GM12878 (cell line): ENCODE measurements at regions not wholly inside any gene's neighbourhood (a gene's known extent, or its start where the extent isn't known, plus 50 kb on each side); places are given as distances from the start of the nearest gene placed in this dataset.

Experiments used
- BCL11A ChIP-seq: IDR thresholded peaks from 2 replicates; pipeline ENCODE4 v1.6.1; 2011; ENCODE audit warnings: low read depth, low read length
- CBFB ChIP-seq: IDR thresholded peaks from 2 replicates; pipeline ENCODE4 v1.6.1; 2016; ENCODE audit warnings: antibody characterized with exemption, low read depth
- EZH2 ChIP-seq: IDR thresholded peaks from 2 replicates; pipeline ENCODE4 v1.6.1; 2012; ENCODE audit warnings: low read depth, mild to moderate bottlenecking, control low read depth, inconsistent platforms, low read length, borderline replicate concordance; ENCODE audit not compliant: control insufficient read depth
- FOXK2 ChIP-seq: fragments of 450-650 bp; IDR thresholded peaks from 2 replicates; pipeline ENCODE4 v1.6.1; 2017; ENCODE audit warnings: mild to moderate bottlenecking, moderate library complexity
- JUND ChIP-seq: IDR thresholded peaks from 2 replicates; pipeline ENCODE4 v1.6.1; 2012; ENCODE audit warnings: low read depth, mild to moderate bottlenecking, low read length, improper control_type of control experiment, moderate library complexity
- KDM1A ChIP-seq: fragments of 200-600 bp; sonication (generic); IDR thresholded peaks from 2 replicates; pipeline ENCODE4 v1.6.1; 2016; ENCODE audit warnings: borderline replicate concordance
- NFIC ChIP-seq: IDR thresholded peaks from 2 replicates; pipeline ENCODE4 v1.6.1; 2012; ENCODE audit warnings: low read depth, mild to moderate bottlenecking, inconsistent platforms, low read length, moderate library complexity
- PAX5 ChIP-seq: IDR thresholded peaks from 2 replicates; pipeline ENCODE4 v1.6.1; 2011; ENCODE audit warnings: low read depth, low read length, borderline replicate concordance
- POLR2A ChIP-seq: IDR thresholded peaks from 2 replicates; pipeline ENCODE4 v1.6.1; 2011; ENCODE audit warnings: low read depth, mild to moderate bottlenecking, low read length
- RFX5 ChIP-seq: IDR thresholded peaks from 2 replicates; pipeline ENCODE4 v1.6.1; 2011; ENCODE audit warnings: low read depth, low read length, improper control_type of control experiment
- SUPT20H ChIP-seq: IDR thresholded peaks from 2 replicates; pipeline ENCODE4 v1.6.1; 2011; ENCODE audit warnings: low read depth, mild to moderate bottlenecking, low read length, moderate library complexity, borderline replicate concordance; ENCODE audit not compliant: control insufficient read depth
- TAF1 ChIP-seq: IDR thresholded peaks from 2 replicates; pipeline ENCODE4 v1.6.1; 2011; ENCODE audit warnings: mild to moderate bottlenecking, low read depth, low read length, borderline replicate concordance
- TCF7 ChIP-seq: IDR thresholded peaks from 2 replicates; pipeline ENCODE4 v1.6.1; 2014; ENCODE audit warnings: antibody characterized with exemption, borderline replicate concordance
- TF ChIP-seq, protein P1 (sequence below): IDR thresholded peaks from 2 replicates; pipeline ENCODE4 v1.6.1; 2012; ENCODE audit warnings: mild to moderate bottlenecking, low read depth, low read length

DNA sequence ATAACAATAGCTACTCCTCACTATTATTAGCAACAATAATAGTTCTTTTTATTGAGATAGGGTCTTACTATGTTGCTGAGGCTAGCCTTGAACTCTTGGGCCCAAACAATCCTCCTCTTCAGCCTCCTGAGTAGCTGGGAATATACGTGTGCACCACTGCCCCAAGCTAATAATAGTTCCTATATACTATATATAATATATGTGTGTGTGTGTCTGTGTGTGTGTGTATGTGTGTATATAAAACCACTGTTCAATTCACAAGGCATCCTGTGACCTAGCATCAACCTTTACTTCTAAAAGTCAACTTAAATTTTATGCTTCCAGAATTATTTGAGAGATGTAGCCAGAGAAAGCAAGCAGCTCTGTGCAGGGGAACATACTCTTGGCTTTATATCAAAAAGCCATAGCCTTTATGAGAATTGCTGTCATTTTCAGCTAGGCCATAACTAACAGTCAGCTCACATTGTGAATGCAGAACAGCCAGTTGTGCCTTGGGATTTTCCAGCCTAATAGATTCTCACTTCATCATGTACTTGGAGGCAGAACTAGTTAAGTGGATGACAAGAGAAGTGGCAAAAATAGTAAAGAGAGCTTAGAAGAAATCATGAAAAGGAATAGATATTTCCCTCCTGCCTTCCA, 665.5 kb downstream of the NYAP2 start:
- TF ChIP-seq EZH2 = no peak
- no peak for TF ChIP-seq POLR2A
- no peak for TF ChIP-seq CBFB
- no peak for TF ChIP-seq BCL11A
- TF ChIP-seq PAX5 = no peak
- TF ChIP-seq TAF1 = no peak
- no peak for TF ChIP-seq NFIC
- TF ChIP-seq, protein P1, sequence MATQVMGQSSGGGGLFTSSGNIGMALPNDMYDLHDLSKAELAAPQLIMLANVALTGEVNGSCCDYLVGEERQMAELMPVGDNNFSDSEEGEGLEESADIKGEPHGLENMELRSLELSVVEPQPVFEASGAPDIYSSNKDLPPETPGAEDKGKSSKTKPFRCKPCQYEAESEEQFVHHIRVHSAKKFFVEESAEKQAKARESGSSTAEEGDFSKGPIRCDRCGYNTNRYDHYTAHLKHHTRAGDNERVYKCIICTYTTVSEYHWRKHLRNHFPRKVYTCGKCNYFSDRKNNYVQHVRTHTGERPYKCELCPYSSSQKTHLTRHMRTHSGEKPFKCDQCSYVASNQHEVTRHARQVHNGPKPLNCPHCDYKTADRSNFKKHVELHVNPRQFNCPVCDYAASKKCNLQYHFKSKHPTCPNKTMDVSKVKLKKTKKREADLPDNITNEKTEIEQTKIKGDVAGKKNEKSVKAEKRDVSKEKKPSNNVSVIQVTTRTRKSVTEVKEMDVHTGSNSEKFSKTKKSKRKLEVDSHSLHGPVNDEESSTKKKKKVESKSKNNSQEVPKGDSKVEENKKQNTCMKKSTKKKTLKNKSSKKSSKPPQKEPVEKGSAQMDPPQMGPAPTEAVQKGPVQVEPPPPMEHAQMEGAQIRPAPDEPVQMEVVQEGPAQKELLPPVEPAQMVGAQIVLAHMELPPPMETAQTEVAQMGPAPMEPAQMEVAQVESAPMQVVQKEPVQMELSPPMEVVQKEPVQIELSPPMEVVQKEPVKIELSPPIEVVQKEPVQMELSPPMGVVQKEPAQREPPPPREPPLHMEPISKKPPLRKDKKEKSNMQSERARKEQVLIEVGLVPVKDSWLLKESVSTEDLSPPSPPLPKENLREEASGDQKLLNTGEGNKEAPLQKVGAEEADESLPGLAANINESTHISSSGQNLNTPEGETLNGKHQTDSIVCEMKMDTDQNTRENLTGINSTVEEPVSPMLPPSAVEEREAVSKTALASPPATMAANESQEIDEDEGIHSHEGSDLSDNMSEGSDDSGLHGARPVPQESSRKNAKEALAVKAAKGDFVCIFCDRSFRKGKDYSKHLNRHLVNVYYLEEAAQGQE = no peak
- no peak for TF ChIP-seq KDM1A
- TF ChIP-seq SUPT20H = no peak
- TF ChIP-seq JUND = no peak
- no peak for TF ChIP-seq FOXK2
- TF ChIP-seq RFX5 = no peak
- TF ChIP-seq TCF7 = no peak
